Ishikawa (cell line): ENCODE measurements at regions not wholly inside any gene's neighbourhood (a gene's known extent, or its start where the extent isn't known, plus 50 kb on each side); places are given as distances from the start of the nearest gene placed in this dataset.

ENCODE experiments used
- CEBPB ChIP-seq: IDR thresholded peaks from 2 replicates; pipeline ENCODE4 v1.6.1; 2012
- EP300 ChIP-seq: IDR thresholded peaks from 2 replicates; pipeline ENCODE4 v1.6.1; 2012; ENCODE audit warnings: borderline replicate concordance
- MAX ChIP-seq: IDR thresholded peaks from 2 replicates; pipeline ENCODE4 v1.6.1; 2012
- NFIC ChIP-seq: IDR thresholded peaks from 2 replicates; pipeline ENCODE4 v1.6.1; 2012
- TAF1 ChIP-seq: IDR thresholded peaks from 2 replicates; pipeline ENCODE4 v1.6.1; 2012; ENCODE audit warnings: low read depth, mild to moderate bottlenecking
- TCF12 ChIP-seq: IDR thresholded peaks from 2 replicates; pipeline ENCODE4 v1.6.1; 2012; ENCODE audit warnings: low read depth
- ZBTB7A ChIP-seq: IDR thresholded peaks from 2 replicates; pipeline ENCODE4 v1.6.1; 2012; ENCODE audit warnings: low read depth
- TF ChIP-seq, protein P1 (sequence below): IDR thresholded peaks from 2 replicates; pipeline ENCODE4 v1.6.1; 2012; ENCODE audit warnings: low read depth, mild to moderate bottlenecking

DNA sequence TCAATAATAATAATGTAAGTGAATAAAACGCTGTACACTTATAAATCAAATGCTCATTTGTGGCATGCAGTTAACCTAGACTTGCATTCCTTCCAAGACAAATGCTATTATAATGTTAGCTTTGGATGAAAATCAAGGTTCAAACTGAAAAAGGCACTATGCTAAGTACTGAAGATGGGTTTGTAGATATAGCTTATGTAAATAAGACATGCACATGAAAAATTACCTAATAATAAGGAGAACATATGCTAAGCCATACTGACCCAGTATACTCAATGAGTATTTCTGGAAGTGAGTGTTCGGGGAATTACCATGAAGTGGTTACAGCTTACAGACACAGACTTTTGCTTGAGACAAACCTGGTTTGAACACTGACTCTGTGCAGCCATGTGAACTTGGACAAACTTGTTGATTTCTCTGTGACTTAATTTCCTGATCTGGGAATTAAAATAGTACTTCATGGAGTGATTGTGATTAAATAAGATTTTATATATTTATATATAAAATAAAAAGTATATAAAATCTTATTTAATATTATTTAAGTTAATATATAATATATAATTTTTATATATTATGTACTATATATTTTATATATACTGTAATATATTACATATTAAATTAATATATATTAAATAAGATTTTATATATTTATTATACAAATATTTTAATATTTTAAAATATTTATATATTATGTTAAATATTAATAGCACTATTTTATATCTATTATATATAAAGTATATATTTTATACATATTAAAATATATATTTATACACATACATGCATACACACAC is 159.2 kb downstream of the ZPLD1 start:
- TF ChIP-seq CEBPB, result no peak
- TF ChIP-seq MAX, result no peak
- TF ChIP-seq TAF1, result no peak
- no peak for TF ChIP-seq NFIC
- TF ChIP-seq, protein P1, sequence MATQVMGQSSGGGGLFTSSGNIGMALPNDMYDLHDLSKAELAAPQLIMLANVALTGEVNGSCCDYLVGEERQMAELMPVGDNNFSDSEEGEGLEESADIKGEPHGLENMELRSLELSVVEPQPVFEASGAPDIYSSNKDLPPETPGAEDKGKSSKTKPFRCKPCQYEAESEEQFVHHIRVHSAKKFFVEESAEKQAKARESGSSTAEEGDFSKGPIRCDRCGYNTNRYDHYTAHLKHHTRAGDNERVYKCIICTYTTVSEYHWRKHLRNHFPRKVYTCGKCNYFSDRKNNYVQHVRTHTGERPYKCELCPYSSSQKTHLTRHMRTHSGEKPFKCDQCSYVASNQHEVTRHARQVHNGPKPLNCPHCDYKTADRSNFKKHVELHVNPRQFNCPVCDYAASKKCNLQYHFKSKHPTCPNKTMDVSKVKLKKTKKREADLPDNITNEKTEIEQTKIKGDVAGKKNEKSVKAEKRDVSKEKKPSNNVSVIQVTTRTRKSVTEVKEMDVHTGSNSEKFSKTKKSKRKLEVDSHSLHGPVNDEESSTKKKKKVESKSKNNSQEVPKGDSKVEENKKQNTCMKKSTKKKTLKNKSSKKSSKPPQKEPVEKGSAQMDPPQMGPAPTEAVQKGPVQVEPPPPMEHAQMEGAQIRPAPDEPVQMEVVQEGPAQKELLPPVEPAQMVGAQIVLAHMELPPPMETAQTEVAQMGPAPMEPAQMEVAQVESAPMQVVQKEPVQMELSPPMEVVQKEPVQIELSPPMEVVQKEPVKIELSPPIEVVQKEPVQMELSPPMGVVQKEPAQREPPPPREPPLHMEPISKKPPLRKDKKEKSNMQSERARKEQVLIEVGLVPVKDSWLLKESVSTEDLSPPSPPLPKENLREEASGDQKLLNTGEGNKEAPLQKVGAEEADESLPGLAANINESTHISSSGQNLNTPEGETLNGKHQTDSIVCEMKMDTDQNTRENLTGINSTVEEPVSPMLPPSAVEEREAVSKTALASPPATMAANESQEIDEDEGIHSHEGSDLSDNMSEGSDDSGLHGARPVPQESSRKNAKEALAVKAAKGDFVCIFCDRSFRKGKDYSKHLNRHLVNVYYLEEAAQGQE, result no peak
- no peak for TF ChIP-seq EP300
- no peak for TF ChIP-seq TCF12
- TF ChIP-seq ZBTB7A, result no peak
